ENCODE measurements at regions not wholly inside any gene's neighbourhood (a gene's known extent, or its start where the extent isn't known, plus 50 kb on each side); places are given as distances from the start of the nearest gene placed in this dataset.

GRCh38 chr7:114214466-114214865, 200.1 kb upstream of the FOXP2 start:
- no peak for DNase-seq (ENCODE audit: low read depth)
- no peak overlapping the region for H3K4me3 ChIP-seq (ENCODE audit: low read length)
- TF ChIP-seq, protein P1, sequence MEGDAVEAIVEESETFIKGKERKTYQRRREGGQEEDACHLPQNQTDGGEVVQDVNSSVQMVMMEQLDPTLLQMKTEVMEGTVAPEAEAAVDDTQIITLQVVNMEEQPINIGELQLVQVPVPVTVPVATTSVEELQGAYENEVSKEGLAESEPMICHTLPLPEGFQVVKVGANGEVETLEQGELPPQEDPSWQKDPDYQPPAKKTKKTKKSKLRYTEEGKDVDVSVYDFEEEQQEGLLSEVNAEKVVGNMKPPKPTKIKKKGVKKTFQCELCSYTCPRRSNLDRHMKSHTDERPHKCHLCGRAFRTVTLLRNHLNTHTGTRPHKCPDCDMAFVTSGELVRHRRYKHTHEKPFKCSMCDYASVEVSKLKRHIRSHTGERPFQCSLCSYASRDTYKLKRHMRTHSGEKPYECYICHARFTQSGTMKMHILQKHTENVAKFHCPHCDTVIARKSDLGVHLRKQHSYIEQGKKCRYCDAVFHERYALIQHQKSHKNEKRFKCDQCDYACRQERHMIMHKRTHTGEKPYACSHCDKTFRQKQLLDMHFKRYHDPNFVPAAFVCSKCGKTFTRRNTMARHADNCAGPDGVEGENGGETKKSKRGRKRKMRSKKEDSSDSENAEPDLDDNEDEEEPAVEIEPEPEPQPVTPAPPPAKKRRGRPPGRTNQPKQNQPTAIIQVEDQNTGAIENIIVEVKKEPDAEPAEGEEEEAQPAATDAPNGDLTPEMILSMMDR (conservative IDR thresholded peaks at IDR 0.05; ENCODE audit: low read depth, low read length): no peak

GRCh38 chr7:114212721-114213429, 201.7 kb upstream of the FOXP2 start:
- H3K4me3 ChIP-seq (ENCODE audit: low read length): no peak overlapping the region
- TF ChIP-seq, protein P1 (conservative IDR thresholded peaks at IDR 0.05; ENCODE audit: low read depth, low read length): no peak
- peak; percentile 26 for DNase-seq (ENCODE audit: low read depth)

DNA sequence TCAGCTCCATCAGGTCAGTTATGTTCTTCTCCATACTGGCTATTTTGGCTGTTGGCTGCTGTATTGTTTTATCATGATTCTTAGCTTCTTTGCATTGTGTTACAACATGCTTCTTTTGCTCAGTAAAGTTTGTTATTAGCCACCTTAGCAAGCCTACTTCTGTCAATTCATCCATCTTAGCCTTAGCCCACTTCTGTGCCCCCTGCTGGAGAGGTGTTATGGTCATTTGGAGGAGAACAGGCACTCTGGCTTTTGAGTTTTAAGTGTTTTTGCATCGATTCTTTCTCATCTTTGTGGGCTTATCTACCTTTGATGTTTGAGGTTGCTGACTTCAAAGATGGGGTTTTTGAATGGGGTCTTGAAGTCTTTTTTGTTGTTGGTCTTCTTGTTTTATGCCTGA, 204.6 kb upstream of the FOXP2 start:
- DNase-seq (ENCODE audit: low read depth): no peak
- TF ChIP-seq, protein P1 (conservative IDR thresholded peaks at IDR 0.05; ENCODE audit: low read depth, low read length): peak; percentile 45

GRCh38 chr7:114206688-114207087, 207.9 kb upstream of the FOXP2 start:
- no peak for DNase-seq (ENCODE audit: low read depth)
- TF ChIP-seq, protein P1 (conservative IDR thresholded peaks at IDR 0.05; ENCODE audit: low read depth, low read length): no peak
- H3K4me3 ChIP-seq (ENCODE audit: low read length): no peak overlapping the region

More for the DNA sequence above, 204.6 kb upstream of the FOXP2 start:
- no peak overlapping the region for H3K4me3 ChIP-seq (ENCODE audit: low read length)

DNA sequence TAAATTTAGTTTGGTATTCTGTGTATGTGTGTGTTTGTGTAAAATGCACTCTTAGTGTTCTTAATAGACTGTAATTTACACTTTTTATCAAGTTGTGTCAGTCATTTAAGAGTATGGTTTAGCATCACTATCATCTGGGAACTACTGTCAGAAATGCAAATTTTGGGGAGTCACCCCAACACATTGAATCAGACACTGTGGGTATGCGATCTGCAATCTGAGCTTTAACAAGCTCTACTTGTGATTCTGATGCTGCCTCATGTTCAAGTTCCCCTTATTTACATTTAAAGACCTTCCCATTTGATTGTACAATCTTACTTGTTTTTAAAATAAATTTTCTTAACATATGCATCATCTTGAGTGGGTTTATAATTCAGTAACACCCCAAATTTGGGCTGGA, 218.1 kb upstream of the FOXP2 start:
- TF ChIP-seq, protein P1 (conservative IDR thresholded peaks at IDR 0.05; ENCODE audit: low read depth, low read length): no peak
- DNase-seq (ENCODE audit: low read depth): no peak
- no peak overlapping the region for H3K4me3 ChIP-seq (ENCODE audit: low read length)

- TF ChIP-seq, protein P1 (conservative IDR thresholded peaks at IDR 0.05; ENCODE audit: low read depth, low read length): no peak
- no peak for DNase-seq (ENCODE audit: low read depth)
Measured at GRCh38 chr7:114190387-114190786, 224.2 kb upstream of the FOXP2 start.

More at GRCh38 chr7:114190387-114190786, 224.2 kb upstream of the FOXP2 start:
- no peak overlapping the region for H3K4me3 ChIP-seq (ENCODE audit: low read length)
